ENCODE measurements at regions not wholly inside any gene's neighbourhood (a gene's known extent, or its start where the extent isn't known, plus 50 kb on each side); places are given as distances from the start of the nearest gene placed in this dataset.

- DNase-seq, result no peak
These were observed 231.0 kb upstream of the MVB12B start for GRCh38 chr9:126095546-126096190.

- no peak for DNase-seq
These were observed 230.3 kb upstream of the MVB12B start for GRCh38 chr9:126096340-126096739.

GRCh38 chr9:126097679-126098078 lies 228.9 kb upstream of the MVB12B start:
- DNase-seq, result no peak

DNA sequence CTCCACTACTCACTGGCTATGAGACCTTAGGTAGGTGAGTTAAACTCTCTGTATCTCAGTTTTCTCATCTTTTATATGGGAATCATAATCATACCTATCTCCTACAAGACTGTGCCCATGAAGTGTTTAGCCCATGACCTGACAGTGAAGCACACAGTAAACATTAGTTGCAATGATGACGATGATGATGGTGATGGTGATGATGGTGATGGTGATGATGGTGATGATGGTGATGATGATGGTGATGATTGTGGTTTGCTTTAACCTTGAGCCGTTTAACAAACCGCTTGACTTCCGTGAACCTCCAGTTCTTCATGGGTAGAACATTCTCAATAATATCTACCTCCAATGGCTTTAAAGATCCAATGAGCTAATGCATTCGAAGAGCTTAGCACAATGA lies 220.2 kb upstream of the MVB12B start:
- DNase-seq, result no peak

GRCh38 chr9:126107693-126108092 lies 218.9 kb upstream of the MVB12B start:
- no peak for DNase-seq

DNA sequence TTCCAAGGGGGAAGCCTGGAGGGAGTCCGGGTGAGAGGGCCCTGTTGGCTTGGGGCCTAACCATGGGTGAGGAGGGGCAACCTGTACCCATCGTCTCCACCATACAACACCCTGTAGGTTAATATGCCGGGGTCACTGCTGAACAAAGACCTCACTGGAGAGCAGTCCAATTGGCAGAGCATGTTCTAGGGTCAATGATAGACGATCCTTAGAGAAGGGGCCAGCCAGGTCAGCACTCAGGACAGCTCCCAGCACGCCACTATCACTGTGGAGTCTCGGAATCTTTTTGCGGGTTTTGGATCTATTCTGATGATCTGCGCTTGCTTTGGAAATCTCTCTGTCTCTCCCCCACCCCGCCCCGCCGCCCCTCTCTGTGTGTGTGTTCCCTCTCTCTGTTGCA lies 218.4 kb upstream of the MVB12B start:
- no peak for DNase-seq

DNA sequence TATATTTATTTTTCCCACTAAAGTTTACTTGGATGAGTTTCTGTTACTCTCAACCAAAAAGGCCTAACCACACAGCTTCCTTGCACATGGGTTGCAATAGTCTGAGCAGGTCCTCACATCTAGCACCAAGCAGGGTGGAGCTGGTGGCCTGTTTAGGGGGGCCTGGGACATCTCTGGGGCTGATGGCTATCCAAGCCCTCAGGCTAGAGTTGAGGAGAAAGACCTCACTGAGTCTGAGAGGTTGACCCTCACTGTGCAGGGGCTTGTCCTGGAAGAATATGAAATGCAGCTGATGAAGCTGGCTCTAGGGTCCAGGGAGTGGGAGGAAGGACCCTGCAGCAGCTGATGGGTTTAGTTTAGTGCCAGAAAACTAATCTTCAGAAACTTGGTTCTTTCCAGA lies 217.1 kb upstream of the MVB12B start:
- DNase-seq, result no peak

DNA sequence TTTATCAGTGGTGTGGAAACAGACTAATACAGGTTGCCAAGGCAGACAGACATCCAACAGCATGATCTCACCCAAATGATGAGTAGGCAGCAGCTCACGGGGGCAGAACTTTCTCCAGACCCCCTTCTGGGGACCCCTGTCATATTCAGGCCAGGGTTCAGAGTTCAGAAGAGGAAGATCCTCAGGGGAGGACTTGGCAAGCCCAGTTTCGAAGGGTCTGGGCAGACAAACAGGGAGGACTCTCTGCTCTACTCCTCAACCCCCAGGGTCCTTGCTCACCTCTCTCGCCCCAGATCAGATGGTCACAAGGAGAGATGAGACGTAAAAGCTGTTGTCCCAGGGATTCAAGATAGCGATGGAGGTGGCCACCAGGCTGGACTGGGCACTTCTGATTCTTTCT lies 215.1 kb upstream of the MVB12B start:
- DNase-seq, result no peak

DNA sequence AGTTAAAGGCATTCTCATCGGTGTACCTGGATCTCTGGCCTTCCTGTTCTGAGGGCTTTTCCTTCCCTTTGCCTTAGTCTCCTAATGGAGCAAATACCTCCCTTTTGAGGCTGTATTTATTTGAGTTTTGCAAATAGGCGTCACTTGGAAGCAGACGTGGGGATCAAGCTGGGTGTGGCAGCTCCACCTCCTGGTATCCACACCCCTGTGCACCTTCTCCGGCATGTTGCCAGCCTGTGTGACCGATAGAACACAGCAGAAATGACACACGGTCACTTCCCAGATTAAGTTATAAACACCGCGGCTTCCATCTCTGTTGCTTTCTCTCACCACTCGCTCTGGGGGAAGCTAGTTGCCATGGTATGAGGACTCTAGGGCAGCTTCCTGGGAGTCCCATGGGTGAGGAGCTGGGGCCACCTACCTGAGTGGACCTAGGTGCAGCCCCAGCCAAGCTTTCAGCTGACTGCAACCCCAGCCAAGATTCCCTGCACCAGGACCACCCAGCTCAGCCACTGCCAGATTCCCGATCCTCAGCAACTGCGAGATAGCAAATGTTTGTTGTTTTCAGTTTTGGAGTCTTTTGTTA lies 214.4 kb upstream of the MVB12B start:
- DNase-seq, result no peak

GRCh38 chr9:126113176-126113575 lies 213.5 kb upstream of the MVB12B start:
- no peak for DNase-seq

GRCh38 chr9:126113756-126114408 lies 212.7 kb upstream of the MVB12B start:
- DNase-seq, result no peak

GRCh38 chr9:126114409-126114760 lies 212.2 kb upstream of the MVB12B start:
- no peak for DNase-seq

- no peak for DNase-seq
These were observed 211.7 kb upstream of the MVB12B start for GRCh38 chr9:126114850-126115460.

DNA sequence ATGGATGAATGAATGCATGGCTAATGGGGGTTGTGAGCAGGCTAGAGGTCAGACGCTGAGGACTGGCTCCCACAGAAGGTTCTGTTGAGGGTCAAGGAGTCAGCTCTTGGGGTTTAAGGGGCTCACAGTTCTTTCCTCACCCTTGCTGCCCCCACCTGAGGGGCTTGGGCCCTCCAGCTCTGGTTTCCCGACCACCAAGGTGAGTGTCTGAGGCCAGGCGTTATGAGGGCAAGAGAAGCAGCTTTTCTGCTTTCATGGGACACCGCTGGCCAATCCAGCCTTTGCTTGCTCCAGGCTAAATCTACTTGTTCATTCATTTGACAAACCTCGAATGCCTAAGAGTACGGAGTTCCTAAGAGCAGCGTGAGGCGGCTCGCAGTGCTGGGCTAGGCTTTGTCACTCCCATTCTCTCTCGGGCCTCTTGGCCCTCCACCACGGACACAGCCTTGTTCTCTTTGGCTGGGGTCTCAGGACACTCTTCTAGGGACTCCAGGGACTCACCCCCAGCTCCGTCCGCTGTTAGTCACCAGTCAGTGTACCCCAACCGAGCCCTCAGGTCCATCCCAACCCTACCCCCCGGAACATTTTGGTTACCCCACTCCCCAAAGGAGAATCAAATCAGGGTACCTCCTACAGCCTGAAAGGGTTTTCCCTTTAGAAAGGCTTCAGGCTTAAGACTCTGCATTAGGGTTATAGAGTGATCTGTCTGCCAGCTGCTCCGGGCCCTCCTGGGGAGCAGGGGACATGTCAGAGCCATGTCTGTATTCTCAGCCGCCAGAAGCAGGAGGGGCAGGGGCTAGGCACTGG lies 210.1 kb upstream of the MVB12B start:
- DNase-seq, result no peak

GRCh38 chr9:126117158-126117425 lies 209.5 kb upstream of the MVB12B start:
- no peak for DNase-seq

- no peak for DNase-seq
These were observed 209.0 kb upstream of the MVB12B start for GRCh38 chr9:126117631-126118030.

DNA sequence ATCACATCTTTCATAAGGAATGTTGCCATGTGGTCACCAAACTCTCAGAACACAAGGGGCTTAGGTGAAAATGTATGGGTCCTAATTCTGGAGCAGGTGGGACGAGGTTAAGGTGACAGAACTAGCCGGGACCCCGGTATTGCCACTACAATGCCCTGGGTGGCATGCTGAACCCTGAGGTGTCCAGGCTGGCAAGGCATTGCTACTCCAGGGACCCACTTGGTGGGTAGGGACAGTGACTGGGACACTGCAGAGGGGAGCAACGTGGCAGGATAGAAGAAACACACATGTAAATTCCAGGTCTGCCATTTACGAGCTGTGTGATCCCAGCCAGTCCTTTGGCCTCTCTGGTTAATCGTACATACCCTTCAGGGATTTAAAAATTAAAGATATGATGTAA lies 206.9 kb upstream of the MVB12B start:
- no peak for DNase-seq

- no peak for DNase-seq
These were observed 203.6 kb upstream of the MVB12B start for GRCh38 chr9:126122901-126123616.

- no peak for DNase-seq
These were observed 202.7 kb upstream of the MVB12B start for GRCh38 chr9:126123927-126124326.

DNA sequence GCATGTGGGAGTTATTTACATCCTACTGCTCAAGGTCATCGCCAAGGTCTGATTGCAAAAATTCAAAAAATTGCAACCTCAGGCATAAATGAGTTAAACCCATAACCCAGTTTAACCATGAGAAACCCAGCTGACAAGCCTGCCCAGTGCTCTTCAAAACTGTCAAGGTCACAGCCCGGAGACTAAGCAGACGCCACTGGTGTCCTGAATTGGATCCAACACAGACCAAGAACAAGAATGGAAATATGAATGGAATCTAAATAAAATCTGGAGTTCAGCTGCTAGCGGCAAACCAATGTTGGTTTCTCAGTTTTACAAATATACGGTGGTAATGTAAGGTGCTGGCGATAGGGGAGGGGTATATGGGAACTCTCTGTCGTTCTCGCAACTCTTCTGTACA lies 201.5 kb upstream of the MVB12B start:
- no peak for DNase-seq

GRCh38 chr9:126125577-126125976 lies 201.1 kb upstream of the MVB12B start:
- no peak for DNase-seq

DNA sequence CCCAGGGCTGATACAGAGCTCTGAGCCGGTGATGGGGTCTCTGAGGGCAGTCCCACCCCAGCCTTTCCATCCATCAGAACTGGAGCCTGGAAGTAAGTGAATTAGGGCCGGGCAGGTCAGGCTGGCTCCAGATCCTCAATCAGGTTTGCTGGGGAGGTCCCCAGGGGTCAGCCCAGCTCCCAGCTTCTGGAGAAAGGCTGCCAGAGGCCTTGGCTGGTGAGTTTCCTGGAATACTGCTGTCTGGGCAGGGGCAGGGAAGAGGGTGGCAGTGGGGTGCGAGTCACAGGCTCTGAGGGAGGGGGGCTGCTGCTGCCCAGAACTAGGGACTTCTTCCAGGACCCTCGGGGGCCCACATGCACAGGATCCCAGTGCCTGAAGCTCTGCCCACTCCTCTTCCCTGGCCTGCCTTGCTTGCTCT lies 200.6 kb upstream of the MVB12B start:
- DNase-seq, result no peak

GRCh38 chr9:126126807-126127206 lies 199.8 kb upstream of the MVB12B start:
- no peak for DNase-seq

Measured in activated naive CD4-positive, alpha-beta T cell treated with Interleukin-2 at 50 U/mL for 16 hours (primary cell).